Suprapubic skin (tissue), 4 donors: ENCODE measurements at regions not wholly inside any gene's neighbourhood (a gene's known extent, or its start where the extent isn't known, plus 50 kb on each side); places are given as distances from the start of the nearest gene placed in this dataset.

Source experiments
- EP300 ChIP-seq: sonication (generic); formaldehyde crosslinking; IDR thresholded peaks from one replicate; pipeline ENCODE4 v1.6.1; 2017; ENCODE audit warnings: antibody characterized with exemption
- POLR2AphosphoS5 ChIP-seq, 3 donors: sonication (generic); formaldehyde crosslinking; IDR thresholded peaks; one replicate each; pipeline ENCODE4 v1.6.1; 2017; ENCODE audit warnings: antibody characterized with exemption in 3 of 3
- TF ChIP-seq, protein P1 (sequence below), 2 donors: fragments of 200-600 bp in 1 of 2; fragments of 450-650 bp in 1 of 2; sonication (generic) in 1 of 2; IDR thresholded peaks; one replicate each; pipeline ENCODE4 v1.5.1; 2016 to 2019; ENCODE audit warnings: antibody characterized with exemption in 2 of 2, mild to moderate bottlenecking in 1 of 2, moderate library complexity in 1 of 2

DNA sequence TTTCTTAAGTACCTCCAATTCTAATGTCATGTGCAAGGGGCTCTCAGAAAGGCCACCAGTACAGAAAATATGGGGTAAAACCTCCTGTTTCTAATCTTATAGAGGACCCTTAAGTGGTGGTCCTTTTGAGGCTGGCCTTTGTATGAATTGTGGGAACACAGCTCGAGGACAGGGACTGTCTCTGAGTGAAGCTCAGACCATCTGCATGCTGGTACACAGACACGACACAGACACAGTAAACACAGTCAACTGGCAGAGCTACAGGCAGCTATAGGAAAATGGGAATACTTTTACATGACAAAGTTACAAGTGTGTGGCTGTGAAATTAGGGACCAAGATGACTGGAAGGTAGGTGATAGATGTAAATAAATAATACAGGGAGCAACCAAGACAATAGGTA is 143.9 kb upstream of the PREP start:
- TF ChIP-seq, protein P1, sequence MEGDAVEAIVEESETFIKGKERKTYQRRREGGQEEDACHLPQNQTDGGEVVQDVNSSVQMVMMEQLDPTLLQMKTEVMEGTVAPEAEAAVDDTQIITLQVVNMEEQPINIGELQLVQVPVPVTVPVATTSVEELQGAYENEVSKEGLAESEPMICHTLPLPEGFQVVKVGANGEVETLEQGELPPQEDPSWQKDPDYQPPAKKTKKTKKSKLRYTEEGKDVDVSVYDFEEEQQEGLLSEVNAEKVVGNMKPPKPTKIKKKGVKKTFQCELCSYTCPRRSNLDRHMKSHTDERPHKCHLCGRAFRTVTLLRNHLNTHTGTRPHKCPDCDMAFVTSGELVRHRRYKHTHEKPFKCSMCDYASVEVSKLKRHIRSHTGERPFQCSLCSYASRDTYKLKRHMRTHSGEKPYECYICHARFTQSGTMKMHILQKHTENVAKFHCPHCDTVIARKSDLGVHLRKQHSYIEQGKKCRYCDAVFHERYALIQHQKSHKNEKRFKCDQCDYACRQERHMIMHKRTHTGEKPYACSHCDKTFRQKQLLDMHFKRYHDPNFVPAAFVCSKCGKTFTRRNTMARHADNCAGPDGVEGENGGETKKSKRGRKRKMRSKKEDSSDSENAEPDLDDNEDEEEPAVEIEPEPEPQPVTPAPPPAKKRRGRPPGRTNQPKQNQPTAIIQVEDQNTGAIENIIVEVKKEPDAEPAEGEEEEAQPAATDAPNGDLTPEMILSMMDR (IDR thresholded peaks at IDR 0.05) = no peak
- TF ChIP-seq EP300 (no peak), POLR2AphosphoS5 (IDR thresholded peaks at IDR 0.05) (no peak)
